Breast epithelium (tissue), 3 donors: ENCODE measurements at regions not wholly inside any gene's neighbourhood (a gene's known extent, or its start where the extent isn't known, plus 50 kb on each side); places are given as distances from the start of the nearest gene placed in this dataset.

Experiments used
- POLR2A ChIP-seq: fragments of 450-650 bp; IDR thresholded peaks from one replicate; pipeline ENCODE4 v1.6.1; 2016; ENCODE audit warnings: antibody characterized with exemption, mild to moderate bottlenecking, moderate library complexity
- POLR2AphosphoS5 ChIP-seq, 3 donors: sonication (generic); formaldehyde crosslinking; IDR thresholded peaks; one replicate each; pipeline ENCODE4 v1.6.1; 2017; ENCODE audit warnings: antibody characterized with exemption in 3 of 3
- TF ChIP-seq, protein P1 (sequence below), 3 donors: fragments of 450-650 bp; IDR thresholded peaks; one replicate each; pipeline ENCODE4 v1.5.1; 2016 to 2017; ENCODE audit warnings: antibody characterized with exemption in 3 of 3, mild to moderate bottlenecking in 3 of 3, moderate library complexity in 3 of 3

DNA sequence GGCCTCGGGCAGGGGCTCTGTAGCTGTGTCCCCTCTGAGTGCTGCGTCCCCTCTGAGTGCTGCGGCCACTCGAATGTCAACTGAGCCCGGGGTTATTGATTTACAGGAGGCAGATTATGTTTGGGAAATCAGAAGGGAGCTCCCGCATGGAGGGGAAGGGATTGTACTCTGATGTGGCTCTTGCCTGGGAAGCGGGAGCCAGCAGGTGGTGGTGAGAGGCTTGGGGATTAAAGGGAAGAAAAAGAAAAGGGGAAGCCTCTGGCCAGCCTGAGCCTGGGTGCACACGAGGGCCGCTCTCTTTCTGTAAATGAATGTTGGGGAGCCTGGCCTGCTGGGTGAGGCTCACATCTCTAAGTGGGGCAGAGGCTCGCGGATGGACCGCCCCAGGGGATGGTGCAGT is 143.7 kb downstream of the AACS start:
- TF ChIP-seq, protein P1, sequence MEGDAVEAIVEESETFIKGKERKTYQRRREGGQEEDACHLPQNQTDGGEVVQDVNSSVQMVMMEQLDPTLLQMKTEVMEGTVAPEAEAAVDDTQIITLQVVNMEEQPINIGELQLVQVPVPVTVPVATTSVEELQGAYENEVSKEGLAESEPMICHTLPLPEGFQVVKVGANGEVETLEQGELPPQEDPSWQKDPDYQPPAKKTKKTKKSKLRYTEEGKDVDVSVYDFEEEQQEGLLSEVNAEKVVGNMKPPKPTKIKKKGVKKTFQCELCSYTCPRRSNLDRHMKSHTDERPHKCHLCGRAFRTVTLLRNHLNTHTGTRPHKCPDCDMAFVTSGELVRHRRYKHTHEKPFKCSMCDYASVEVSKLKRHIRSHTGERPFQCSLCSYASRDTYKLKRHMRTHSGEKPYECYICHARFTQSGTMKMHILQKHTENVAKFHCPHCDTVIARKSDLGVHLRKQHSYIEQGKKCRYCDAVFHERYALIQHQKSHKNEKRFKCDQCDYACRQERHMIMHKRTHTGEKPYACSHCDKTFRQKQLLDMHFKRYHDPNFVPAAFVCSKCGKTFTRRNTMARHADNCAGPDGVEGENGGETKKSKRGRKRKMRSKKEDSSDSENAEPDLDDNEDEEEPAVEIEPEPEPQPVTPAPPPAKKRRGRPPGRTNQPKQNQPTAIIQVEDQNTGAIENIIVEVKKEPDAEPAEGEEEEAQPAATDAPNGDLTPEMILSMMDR (IDR thresholded peaks at IDR 0.05): no peak
- TF ChIP-seq POLR2A (no peak), POLR2AphosphoS5 (IDR thresholded peaks at IDR 0.05) (no peak)
